Activated T-cell treated with anti-CD3 and anti-CD28 coated beads, Interleukin-2, amount 50 U/mL, for 48 hours (primary cell): ENCODE measurements at regions not wholly inside any gene's neighbourhood (a gene's known extent, or its start where the extent isn't known, plus 50 kb on each side); places are given as distances from the start of the nearest gene placed in this dataset.

Experiments
- DNase-seq, 2 experiments: peaks; one replicate each; pipeline ENCODE4 v3.0.0-alpha.2; 2020

- no peak for DNase-seq
These were observed 209.5 kb upstream of the SUCLG2 start for GRCh38 chr3:67863869-67864268.

GRCh38 chr3:67860429-67860828 lies 206.0 kb upstream of the SUCLG2 start:
- DNase-seq = no peak

GRCh38 chr3:67858492-67858891 lies 204.1 kb upstream of the SUCLG2 start:
- no peak for DNase-seq

GRCh38 chr3:67856718-67857117 lies 202.3 kb upstream of the SUCLG2 start:
- DNase-seq = no peak

- DNase-seq = no peak
These were observed 200.3 kb upstream of the SUCLG2 start for GRCh38 chr3:67854663-67855062.

- DNase-seq = no peak
These were observed 199.1 kb upstream of the SUCLG2 start for GRCh38 chr3:67853520-67853919.

- DNase-seq = no peak
These were observed 193.9 kb upstream of the SUCLG2 start for GRCh38 chr3:67848299-67848698.

- DNase-seq = no peak
These were observed 191.8 kb upstream of the SUCLG2 start for GRCh38 chr3:67846166-67846565.

- DNase-seq = no peak
These were observed 178.4 kb upstream of the SUCLG2 start for GRCh38 chr3:67832817-67833216.

GRCh38 chr3:67831262-67831661 lies 176.8 kb upstream of the SUCLG2 start:
- no peak for DNase-seq

- DNase-seq = no peak
These were observed 174.1 kb upstream of the SUCLG2 start for GRCh38 chr3:67828486-67829010.

GRCh38 chr3:67821135-67821534 lies 166.7 kb upstream of the SUCLG2 start:
- no peak for DNase-seq

GRCh38 chr3:67819447-67819846 lies 165.0 kb upstream of the SUCLG2 start:
- no peak for DNase-seq

GRCh38 chr3:67809370-67809935 lies 155.0 kb upstream of the SUCLG2 start:
- no peak for DNase-seq

GRCh38 chr3:67808906-67809305 lies 154.5 kb upstream of the SUCLG2 start:
- no peak for DNase-seq

- no peak for DNase-seq
These were observed 150.2 kb upstream of the SUCLG2 start for GRCh38 chr3:67804578-67804977.

- no peak for DNase-seq
These were observed 149.7 kb upstream of the SUCLG2 start for GRCh38 chr3:67804089-67804488.

GRCh38 chr3:67798412-67798811 lies 144.0 kb upstream of the SUCLG2 start:
- no peak for DNase-seq

GRCh38 chr3:67791620-67792019 lies 137.2 kb upstream of the SUCLG2 start:
- no peak for DNase-seq

GRCh38 chr3:67790043-67790442 lies 135.6 kb upstream of the SUCLG2 start:
- peak; percentile 71 to 78 for DNase-seq

- DNase-seq = no peak
These were observed 134.0 kb upstream of the SUCLG2 start for GRCh38 chr3:67788396-67788795.

- DNase-seq = no peak
These were observed 129.2 kb upstream of the SUCLG2 start for GRCh38 chr3:67783281-67784250.

- no peak for DNase-seq
These were observed 127.5 kb upstream of the SUCLG2 start for GRCh38 chr3:67781871-67782270.

- DNase-seq = no peak
These were observed 126.8 kb upstream of the SUCLG2 start for GRCh38 chr3:67781218-67781617.
